ENCODE measurements at regions not wholly inside any gene's neighbourhood (a gene's known extent, or its start where the extent isn't known, plus 50 kb on each side); places are given as distances from the start of the nearest gene placed in this dataset.

GRCh38 chr9:129507805-129508204 lies 113.1 kb downstream of the C9orf50 start:
- in situ Hi-C loops (cut with MboI; ENCODE audit: low sequenced_read_pairs): no loop called here

- in situ Hi-C loops (cut with MboI; ENCODE audit: low sequenced_read_pairs): no loop called here
Observed at GRCh38 chr9:129506892-129507291, 114.0 kb downstream of the C9orf50 start.

- in situ Hi-C loops (cut with MboI; ENCODE audit: low sequenced_read_pairs): no loop called here
Observed at GRCh38 chr9:129506041-129506440, 114.9 kb downstream of the C9orf50 start.

GRCh38 chr9:129505270-129505902 lies 115.5 kb downstream of the C9orf50 start:
- in situ Hi-C loops (cut with MboI; ENCODE audit: low sequenced_read_pairs): no loop called here

- in situ Hi-C loops (cut with MboI; ENCODE audit: low sequenced_read_pairs): no loop called here
Observed at GRCh38 chr9:129504404-129504803, 116.5 kb downstream of the C9orf50 start.

- in situ Hi-C loops (cut with MboI; ENCODE audit: low sequenced_read_pairs): no loop called here
Observed at GRCh38 chr9:129501771-129502319, 119.1 kb downstream of the C9orf50 start.

GRCh38 chr9:129500863-129501770 lies 119.8 kb downstream of the C9orf50 start:
- in situ Hi-C loops (cut with MboI; ENCODE audit: low sequenced_read_pairs): no loop called here

- in situ Hi-C loops (cut with MboI; ENCODE audit: low sequenced_read_pairs): no loop called here
Observed at GRCh38 chr9:129500161-129500862, 120.6 kb downstream of the C9orf50 start.

- in situ Hi-C loops (cut with MboI; ENCODE audit: low sequenced_read_pairs): no loop called here
Observed at GRCh38 chr9:129498451-129499384, 122.2 kb downstream of the C9orf50 start.

GRCh38 chr9:129497813-129498450 lies 123.0 kb downstream of the C9orf50 start:
- in situ Hi-C loops (cut with MboI; ENCODE audit: low sequenced_read_pairs): no loop called here

GRCh38 chr9:129497005-129497812 lies 123.7 kb downstream of the C9orf50 start:
- in situ Hi-C loops (cut with MboI; ENCODE audit: low sequenced_read_pairs): no loop called here

GRCh38 chr9:129496473-129497004 lies 124.4 kb downstream of the C9orf50 start:
- in situ Hi-C loops (cut with MboI; ENCODE audit: low sequenced_read_pairs): no loop called here

- in situ Hi-C loops (cut with MboI; ENCODE audit: low sequenced_read_pairs): no loop called here
Observed at GRCh38 chr9:129495620-129496472, 125.1 kb downstream of the C9orf50 start.

GRCh38 chr9:129494113-129494789 lies 126.7 kb downstream of the C9orf50 start:
- in situ Hi-C loops (cut with MboI; ENCODE audit: low sequenced_read_pairs): no loop called here

- in situ Hi-C loops (cut with MboI; ENCODE audit: low sequenced_read_pairs): no loop called here
Observed at GRCh38 chr9:129493706-129494047, 127.2 kb downstream of the C9orf50 start.

- in situ Hi-C loops (cut with MboI; ENCODE audit: low sequenced_read_pairs): no loop called here
Observed at GRCh38 chr9:129493002-129493705, 127.7 kb downstream of the C9orf50 start.

- in situ Hi-C loops (cut with MboI; ENCODE audit: low sequenced_read_pairs): no loop called here
Observed at GRCh38 chr9:129491487-129491855, 129.4 kb downstream of the C9orf50 start.

Data from HL-60/S4 treated with retinoic acid at 250 ng/mL for 4 days and 3 days (cell line).